Endothelial cell of umbilical vein (primary cell): ENCODE measurements at regions not wholly inside any gene's neighbourhood (a gene's known extent, or its start where the extent isn't known, plus 50 kb on each side); places are given as distances from the start of the nearest gene placed in this dataset.

Experiments used
- BruUV-seq: library from RNA; stranded (reverse); fragments of 400-500 nt; replicated peaks from 2 replicates; lab custom pipeline; 2021; lab: Mats Ljungman, UMichigan
- CTCF ChIA-PET: fragments of 300-600, 350-600 bp; sonication (Branson Sonifier 250); formaldehyde crosslinking; loops from one replicate; lab custom pipeline; 2021; ENCODE audit warnings: antibody characterized with exemption, inconsistent platforms; lab: Charles Lee
- POLR2A ChIA-PET: fragments of 300-600, 350-600 bp; sonication (Branson Sonifier 250); formaldehyde crosslinking; loops from one replicate; lab custom pipeline; 2021; ENCODE audit warnings: antibody characterized with exemption, inconsistent platforms; lab: Charles Lee
- DNase-seq: peaks from one replicate; pipeline ENCODE4 v3.0.0-alpha.2; 2011; ENCODE audit warnings: low read depth, low spot score
- FAIRE-seq: peaks from 2 replicates; lab custom pipeline; 2011; peaks lifted over from hg19 to GRCh38; lab: Jason Lieb, UNC
- H2AFZ ChIP-seq: 2 replicates; pipeline ENCODE4 v1.6.0; 2012; ENCODE audit warnings: low read depth, low read length, control low read depth, inconsistent platforms
- H3K27ac ChIP-seq: 2 replicates; pipeline ENCODE4 v1.5.1; 2011; ENCODE audit warnings: low read depth, mild to moderate bottlenecking, control low read depth, low read length, moderate library complexity; ENCODE audit not compliant: insufficient read depth
- H3K27me3 ChIP-seq, 2 experiments: 2 replicates each; pipeline versions ENCODE4 v1.6.0 to v1.6.1; 2011; ENCODE audit warnings: low read length in 2 of 2, mixed read lengths in 1 of 2; ENCODE audit not compliant: control insufficient read depth in 2 of 2, insufficient read depth in 2 of 2
- H3K36me3 ChIP-seq, 2 experiments: 2 replicates in 1 of 2; 3 replicates in 1 of 2; pipeline ENCODE4 v1.5.1; 2011; ENCODE audit warnings: low read length in 2 of 2, mild to moderate bottlenecking in 1 of 2, moderate library complexity in 1 of 2; ENCODE audit not compliant: control insufficient read depth in 2 of 2, insufficient read depth in 2 of 2; ENCODE audit errors: extremely low read depth in 1 of 2
- H3K4me1 ChIP-seq: 3 replicates; pipeline ENCODE4 v1.5.1; 2011; ENCODE audit warnings: mild to moderate bottlenecking, low read length; ENCODE audit not compliant: control insufficient read depth, insufficient read depth; ENCODE audit errors: extremely low read depth
- H3K4me2 ChIP-seq: 2 replicates; pipeline ENCODE4 v1.6.1; 2011; ENCODE audit warnings: low read length, control low read depth, mixed read lengths; ENCODE audit not compliant: insufficient read depth
- H3K4me3 ChIP-seq, 3 experiments: fragments of 200-600 bp in 1 of 3; sonication (generic), shearing (Covaris generic) in 1 of 3; replicated peaks in 1 of 3; 2 replicates each; pipeline ENCODE4 v1.5.1; 2011 to 2016; ENCODE audit warnings: control low read depth in 3 of 3, low read length in 3 of 3, mild to moderate bottlenecking in 2 of 3, inconsistent platforms in 1 of 3, low read depth in 1 of 3, moderate library complexity in 1 of 3; ENCODE audit not compliant: insufficient read depth in 1 of 3
- H3K79me2 ChIP-seq: 2 replicates; pipeline ENCODE4 v1.6.0; 2012; ENCODE audit warnings: low read length, inconsistent platforms; ENCODE audit not compliant: control insufficient read depth, insufficient read depth
- H3K9ac ChIP-seq: replicated peaks from 2 replicates; pipeline ENCODE3; 2011; ENCODE audit warnings: low read length, control low read depth; ENCODE audit not compliant: insufficient read depth; ENCODE audit errors: extremely low read depth
- H3K9me1 ChIP-seq: replicated peaks from 3 replicates; pipeline ENCODE4 v1.6.0; 2011; ENCODE audit warnings: mild to moderate bottlenecking, low read length; ENCODE audit not compliant: control insufficient read depth, insufficient read depth; ENCODE audit errors: extremely low read depth
- H3K9me3 ChIP-seq: replicated peaks from 2 replicates; pipeline ENCODE4 v1.5.1; 2012; ENCODE audit warnings: low read length, inconsistent platforms; ENCODE audit not compliant: control insufficient read depth, insufficient read depth
- H4K20me1 ChIP-seq: replicated peaks from 2 replicates; pipeline ENCODE3; 2011; ENCODE audit warnings: mild to moderate bottlenecking, low read length; ENCODE audit not compliant: control insufficient read depth, insufficient read depth; ENCODE audit errors: extremely low read depth
- CTCF ChIP-seq, 2 donors: IDR thresholded peaks; 1 replicate in 1 of 2; 2 replicates in 1 of 2; pipeline ENCODE4 v1.5.1; 2011; ENCODE audit warnings: low read length in 2 of 2, mild to moderate bottlenecking in 2 of 2, moderate library complexity in 2 of 2, control low read depth in 1 of 2, inconsistent platforms in 1 of 2, low read depth in 1 of 2; ENCODE audit not compliant: insufficient read depth in 1 of 2; ENCODE audit errors: extremely low read depth in 1 of 2
- EZH2 ChIP-seq: IDR thresholded peaks from 2 replicates; pipeline ENCODE4 v1.6.1; 2012; ENCODE audit warnings: borderline replicate concordance, low read depth, mild to moderate bottlenecking, moderate library complexity, low read length, inconsistent platforms; ENCODE audit not compliant: severe bottlenecking
- FOS ChIP-seq: IDR thresholded peaks from 2 replicates; pipeline ENCODE4 v1.6.1; 2011; ENCODE audit warnings: mild to moderate bottlenecking, low read length, moderate library complexity, borderline replicate concordance; ENCODE audit not compliant: insufficient read depth
- GATA2 ChIP-seq: IDR thresholded peaks from 2 replicates; pipeline ENCODE4 v1.7.0; 2011; ENCODE audit warnings: low read depth, mild to moderate bottlenecking, moderate library complexity, mixed read lengths, low read length; ENCODE audit not compliant: insufficient read length, insufficient read depth
- JUN ChIP-seq: IDR thresholded peaks from 2 replicates; pipeline ENCODE4 v1.6.1; 2011; ENCODE audit warnings: borderline replicate concordance, low read depth; ENCODE audit not compliant: insufficient read length, insufficient read depth
- MAX ChIP-seq: IDR thresholded peaks from 2 replicates; pipeline ENCODE4 v1.6.1; 2011; ENCODE audit not compliant: insufficient read depth, insufficient read length
- MYC ChIP-seq: IDR thresholded peaks from one replicate; pipeline ENCODE4 v1.6.1; 2011; ENCODE audit warnings: mild to moderate bottlenecking, low read depth, low read length
- POLR2A ChIP-seq: IDR thresholded peaks from 2 replicates; pipeline ENCODE4 v1.6.1; 2012; ENCODE audit warnings: low read depth, mild to moderate bottlenecking, control low read depth, low read length
- POLR2AphosphoS5 ChIP-seq: IDR thresholded peaks from 2 replicates; pipeline ENCODE4 v1.6.1; 2012; ENCODE audit warnings: low read depth, mild to moderate bottlenecking, control low read depth, low read length, moderate library complexity; ENCODE audit not compliant: insufficient read depth
- dilution Hi-C: fragments of 300-500 bp; cut with MboI; formaldehyde crosslinking; loops from one replicate; pipeline ENCODE4 v1.15.0; 2019; ENCODE audit warnings: low sequenced_read_pairs; ENCODE audit not compliant: extremely low pct_ligation_motif_present
- intact Hi-C: fragments of 100-400 bp; cut with micrococcal nuclease; formaldehyde crosslinking; loops from one replicate; pipeline ENCODE4 v1.10.0; 2022

- TF ChIP-seq POLR2AphosphoS5 (no peak), MAX (no peak), CTCF (IDR thresholded peaks at IDR 0.05; ENCODE audit: extremely low read depth in 1 of 2, insufficient read depth in 1 of 2, low read depth in 1 of 2, low read length in 2 of 2) (no peak), GATA2 (no peak), FOS (no peak), JUN (no peak), POLR2A (no peak), EZH2 (no peak), MYC (no peak)
- H3K4me1 ChIP-seq, result peaks cover 2% of the 10 kb centered on the region
- FAIRE-seq (no peak), DNase-seq (no peak)
- intact Hi-C loops, result no loop called here
- CTCF ChIA-PET, result interaction anchor here (1.0 kb wide), 1 partner anchor 32 kb away, joined by 3 read pairs; no protein-coding TSS in a partner anchor
- no peaks in the 10 kb centered on the region for H4K20me1 ChIP-seq
- H2AFZ ChIP-seq, result no peak overlapping the region
- H3K27ac ChIP-seq, result no peak overlapping the region
- no peaks in the 10 kb centered on the region for H3K27me3 ChIP-seq
- H3K9me1 ChIP-seq, result no peaks in the 10 kb centered on the region
- POLR2A ChIA-PET, result no interaction called here
- no peak overlapping the region for H3K9ac ChIP-seq
- no peak overlapping the region for H3K4me3 ChIP-seq
- no peak overlapping the region for H3K4me2 ChIP-seq
- H3K36me3 ChIP-seq, result no peaks in the 10 kb centered on the region
- H3K79me2 ChIP-seq, result no peaks in the 10 kb centered on the region
- dilution Hi-C loops, result no loop called here
- BruUV-seq, result no TSS peak
- no peaks in the 10 kb centered on the region for H3K9me3 ChIP-seq
Measured at GRCh38 chr2:234849678-234850077, 102.1 kb upstream of the SH3BP4 start.
